Peyer's patch (tissue), 4 donors: ENCODE measurements at regions not wholly inside any gene's neighbourhood (a gene's known extent, or its start where the extent isn't known, plus 50 kb on each side); places are given as distances from the start of the nearest gene placed in this dataset.

ENCODE experiments used
- DNase-seq, 3 donors: peaks; one replicate each; pipeline ENCODE4 v3.0.0-alpha.2; 2017 to 2019
- H3K27ac ChIP-seq, 4 donors: fragments of 200-600 bp; sonication (generic); one replicate each; pipeline ENCODE4 v1.5.1; 2016 to 2019
- H3K27me3 ChIP-seq, 2 donors: fragments of 200-600 bp; sonication (generic); one replicate each; pipeline ENCODE4 v1.5.1; 2019
- H3K36me3 ChIP-seq, 3 donors: fragments of 200-600 bp; sonication (generic); one replicate each; pipeline ENCODE4 v1.5.1; 2016 to 2019
- H3K4me1 ChIP-seq, 4 donors: fragments of 200-600 bp; sonication (generic); one replicate each; pipeline ENCODE4 v1.5.1; 2016 to 2019
- H3K4me3 ChIP-seq, 4 donors: fragments of 200-600 bp; sonication (generic); 1 replicate in 3 of 4; 2 replicates in 1 of 4; pipeline ENCODE4 v1.5.1; 2016 to 2019; ENCODE audit warnings: mild to moderate bottlenecking in 1 of 4
- H3K9me3 ChIP-seq, 4 donors: fragments of 200-600 bp; sonication (generic); one replicate each; pipeline ENCODE4 v1.5.1; 2016 to 2019; ENCODE audit warnings: mild to moderate bottlenecking in 1 of 4
- POLR2A ChIP-seq, 2 donors: fragments of 450-650 bp; IDR thresholded peaks; one replicate each; pipeline ENCODE4 v1.5.1; 2017; ENCODE audit warnings: antibody characterized with exemption in 2 of 2, mild to moderate bottlenecking in 2 of 2, moderate library complexity in 2 of 2
- TF ChIP-seq, protein P1 (sequence below), 6 experiments: fragments of 450-650 bp in 4 of 6; fragments of 200-600 bp in 2 of 6; sonication (generic) in 1 of 6; IDR thresholded peaks; one replicate each; pipeline ENCODE4 v1.5.1; 2017 to 2019; ENCODE audit warnings: antibody characterized with exemption in 6 of 6, mild to moderate bottlenecking in 3 of 6, moderate library complexity in 1 of 6

GRCh38 chr4:166308647-166309046 is 435.6 kb downstream of the TLL1 start:
- Histone ChIP-seq H3K4me1 (no peaks in the 10 kb centered on the region), H3K27ac (no peak overlapping the region), H3K4me3 (no peak overlapping the region), H3K36me3 (no peaks in the 10 kb centered on the region), H3K27me3 (no peaks in the 10 kb centered on the region), H3K9me3 (no peaks in the 10 kb centered on the region)
- DNase-seq, result no peak
- TF ChIP-seq, protein P1, sequence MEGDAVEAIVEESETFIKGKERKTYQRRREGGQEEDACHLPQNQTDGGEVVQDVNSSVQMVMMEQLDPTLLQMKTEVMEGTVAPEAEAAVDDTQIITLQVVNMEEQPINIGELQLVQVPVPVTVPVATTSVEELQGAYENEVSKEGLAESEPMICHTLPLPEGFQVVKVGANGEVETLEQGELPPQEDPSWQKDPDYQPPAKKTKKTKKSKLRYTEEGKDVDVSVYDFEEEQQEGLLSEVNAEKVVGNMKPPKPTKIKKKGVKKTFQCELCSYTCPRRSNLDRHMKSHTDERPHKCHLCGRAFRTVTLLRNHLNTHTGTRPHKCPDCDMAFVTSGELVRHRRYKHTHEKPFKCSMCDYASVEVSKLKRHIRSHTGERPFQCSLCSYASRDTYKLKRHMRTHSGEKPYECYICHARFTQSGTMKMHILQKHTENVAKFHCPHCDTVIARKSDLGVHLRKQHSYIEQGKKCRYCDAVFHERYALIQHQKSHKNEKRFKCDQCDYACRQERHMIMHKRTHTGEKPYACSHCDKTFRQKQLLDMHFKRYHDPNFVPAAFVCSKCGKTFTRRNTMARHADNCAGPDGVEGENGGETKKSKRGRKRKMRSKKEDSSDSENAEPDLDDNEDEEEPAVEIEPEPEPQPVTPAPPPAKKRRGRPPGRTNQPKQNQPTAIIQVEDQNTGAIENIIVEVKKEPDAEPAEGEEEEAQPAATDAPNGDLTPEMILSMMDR (IDR thresholded peaks at IDR 0.05), result no peak
- no peak for TF ChIP-seq POLR2A (IDR thresholded peaks at IDR 0.05)

GRCh38 chr4:166309286-166309685 is 436.2 kb downstream of the TLL1 start:
- H3K4me3 ChIP-seq, result no peak overlapping the region
- no peaks in the 10 kb centered on the region for H3K36me3 ChIP-seq
- H3K27ac ChIP-seq, result no peak overlapping the region
- H3K9me3 ChIP-seq, result no peaks in the 10 kb centered on the region
- no peaks in the 10 kb centered on the region for H3K27me3 ChIP-seq
- no peaks in the 10 kb centered on the region for H3K4me1 ChIP-seq
- no peak for DNase-seq
- TF ChIP-seq POLR2A (IDR thresholded peaks at IDR 0.05), result no peak
- TF ChIP-seq, protein P1 (IDR thresholded peaks at IDR 0.05), result no peak

DNA sequence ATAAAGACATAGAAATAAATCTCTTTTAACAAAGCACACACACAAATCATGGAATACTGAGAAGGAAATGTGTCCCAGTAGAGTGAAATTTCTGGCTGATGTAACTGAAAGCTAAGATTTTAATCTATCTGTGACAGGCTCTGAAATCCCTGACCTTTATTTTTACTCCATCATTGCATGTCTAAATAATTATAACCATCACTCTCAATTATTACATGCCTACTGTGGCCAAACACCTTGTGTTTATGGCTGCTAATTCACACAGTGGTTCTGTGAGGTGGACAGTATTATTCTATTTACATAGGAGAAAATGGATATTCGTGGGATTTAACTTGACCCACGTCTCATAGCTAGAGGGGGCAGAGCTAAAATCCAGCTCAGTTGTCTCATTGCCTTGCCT is 438.1 kb downstream of the TLL1 start:
- no peak overlapping the region for H3K27ac ChIP-seq
- TF ChIP-seq, protein P1 (IDR thresholded peaks at IDR 0.05), result no peak
- no peak for TF ChIP-seq POLR2A (IDR thresholded peaks at IDR 0.05)
- no peaks in the 10 kb centered on the region for H3K9me3 ChIP-seq
- no peaks in the 10 kb centered on the region for H3K36me3 ChIP-seq
- H3K27me3 ChIP-seq, result no peaks in the 10 kb centered on the region
- H3K4me1 ChIP-seq, result no peaks in the 10 kb centered on the region
- H3K4me3 ChIP-seq, result no peak overlapping the region
- DNase-seq, result no peak

DNA sequence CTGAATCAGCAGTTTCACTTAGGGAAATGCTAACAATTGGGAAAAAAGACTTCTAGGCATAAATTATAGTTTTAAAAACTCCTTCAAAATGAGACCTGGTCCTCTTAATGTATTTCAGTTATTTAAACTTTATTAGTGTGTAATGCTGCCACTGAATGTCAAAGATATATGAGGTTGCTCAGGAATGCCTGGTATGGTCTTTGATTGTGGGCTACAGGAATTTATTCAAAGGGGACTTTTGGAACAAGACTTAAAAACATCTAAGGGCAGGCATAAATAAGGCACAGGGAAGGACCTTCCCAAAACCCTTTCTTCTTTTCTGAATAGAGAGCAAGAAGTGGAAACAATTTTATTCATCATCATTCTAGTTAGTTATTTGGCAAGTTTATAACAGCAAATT is 439.1 kb downstream of the TLL1 start:
- Histone ChIP-seq H3K4me3 (no peak overlapping the region), H3K4me1 (no peaks in the 10 kb centered on the region), H3K27me3 (no peaks in the 10 kb centered on the region), H3K9me3 (no peaks in the 10 kb centered on the region), H3K36me3 (no peaks in the 10 kb centered on the region), H3K27ac (no peak overlapping the region)
- TF ChIP-seq POLR2A (IDR thresholded peaks at IDR 0.05), result no peak
- TF ChIP-seq, protein P1 (IDR thresholded peaks at IDR 0.05), result no peak
- no peak for DNase-seq

GRCh38 chr4:166314902-166315301 is 441.9 kb downstream of the TLL1 start:
- TF ChIP-seq, protein P1 (IDR thresholded peaks at IDR 0.05), result no peak
- no peak for TF ChIP-seq POLR2A (IDR thresholded peaks at IDR 0.05)
- Histone ChIP-seq H3K4me1 (no peaks in the 10 kb centered on the region), H3K27me3 (no peaks in the 10 kb centered on the region), H3K27ac (no peak overlapping the region), H3K36me3 (no peaks in the 10 kb centered on the region), H3K4me3 (no peak overlapping the region), H3K9me3 (no peaks in the 10 kb centered on the region)
- no peak for DNase-seq
